Lower lobe of right lung (tissue), 2 donors: ENCODE measurements at regions not wholly inside any gene's neighbourhood (a gene's known extent, or its start where the extent isn't known, plus 50 kb on each side); places are given as distances from the start of the nearest gene placed in this dataset.

Experiments used
- ATAC-seq, 2 donors: fragments of 200-7000 bp; cut with Tn5 transposase; one replicate each; pipeline ENCODE4 v1.9.1; 2020 to 2022; ENCODE audit warnings: mild to moderate bottlenecking in 2 of 2, moderate library complexity in 2 of 2
- DNase-seq: peaks from one replicate; pipeline ENCODE4 v3.0.0-alpha.2; 2020
- H3K27ac ChIP-seq: fragments of 200-600 bp; one replicate; pipeline ENCODE4 v1.8.0; 2022
- H3K27me3 ChIP-seq: fragments of 200-600 bp; one replicate; pipeline ENCODE4 v1.8.0; 2022; ENCODE audit warnings: low read depth
- H3K36me3 ChIP-seq: fragments of 200-600 bp; one replicate; pipeline ENCODE4 v1.8.0; 2022; ENCODE audit warnings: mild to moderate bottlenecking
- H3K4me1 ChIP-seq: fragments of 200-600 bp; one replicate; pipeline ENCODE4 v1.8.0; 2022
- H3K4me3 ChIP-seq: fragments of 200-600 bp; one replicate; pipeline ENCODE4 v1.8.0; 2022; ENCODE audit warnings: mild to moderate bottlenecking
- H3K9me3 ChIP-seq: fragments of 200-600 bp; one replicate; pipeline ENCODE4 v1.8.0; 2022
- intact Hi-C: fragments of 100-400 bp; cut with DNase I; formaldehyde crosslinking; loops from one replicate; pipeline ENCODE4 v1.11.0; 2022
- TF ChIP-seq, protein P1 (sequence below): fragments of 200-600 bp; IDR thresholded peaks from one replicate; pipeline ENCODE4 v1.8.0; 2022; ENCODE audit warnings: antibody characterized with exemption, mild to moderate bottlenecking
- donor health status: DM: no; HTN: yes; CAD: no; lungs with severe emphysema.

DNA sequence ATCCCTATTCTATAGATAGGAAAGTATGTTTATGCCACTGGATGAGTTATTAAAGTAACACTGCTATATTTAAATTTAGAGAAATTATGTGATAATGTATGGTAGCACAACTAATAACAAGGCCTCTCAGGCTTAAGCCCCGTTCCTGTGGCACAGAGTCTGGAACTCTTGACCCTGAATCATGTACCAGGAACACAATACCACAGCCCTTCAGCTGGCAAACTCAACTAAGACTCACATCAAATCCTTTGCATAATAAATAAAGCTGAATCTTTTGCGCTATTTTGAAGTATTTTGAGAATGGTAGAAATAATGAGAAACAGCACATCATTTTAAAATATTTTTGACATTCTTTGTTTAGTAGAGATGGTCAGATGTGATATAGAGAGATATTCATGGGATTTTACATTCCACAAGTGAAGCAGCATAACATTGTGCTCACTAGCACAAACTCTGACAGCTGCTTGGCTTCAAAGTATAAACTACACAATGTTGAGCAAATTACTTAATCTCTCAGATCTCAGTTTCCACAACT, 478.4 kb upstream of the FAM241A start:
- intact Hi-C loops = no loop called here
- ATAC-seq (no peak), DNase-seq (no peak)
- Histone ChIP-seq H3K27me3 (no peaks in the 10 kb centered on the region), H3K36me3 (no peaks in the 10 kb centered on the region), H3K4me3 (no peak overlapping the region), H3K4me1 (no peaks in the 10 kb centered on the region), H3K9me3 (no peaks in the 10 kb centered on the region), H3K27ac (no peak overlapping the region)
- TF ChIP-seq, protein P1, sequence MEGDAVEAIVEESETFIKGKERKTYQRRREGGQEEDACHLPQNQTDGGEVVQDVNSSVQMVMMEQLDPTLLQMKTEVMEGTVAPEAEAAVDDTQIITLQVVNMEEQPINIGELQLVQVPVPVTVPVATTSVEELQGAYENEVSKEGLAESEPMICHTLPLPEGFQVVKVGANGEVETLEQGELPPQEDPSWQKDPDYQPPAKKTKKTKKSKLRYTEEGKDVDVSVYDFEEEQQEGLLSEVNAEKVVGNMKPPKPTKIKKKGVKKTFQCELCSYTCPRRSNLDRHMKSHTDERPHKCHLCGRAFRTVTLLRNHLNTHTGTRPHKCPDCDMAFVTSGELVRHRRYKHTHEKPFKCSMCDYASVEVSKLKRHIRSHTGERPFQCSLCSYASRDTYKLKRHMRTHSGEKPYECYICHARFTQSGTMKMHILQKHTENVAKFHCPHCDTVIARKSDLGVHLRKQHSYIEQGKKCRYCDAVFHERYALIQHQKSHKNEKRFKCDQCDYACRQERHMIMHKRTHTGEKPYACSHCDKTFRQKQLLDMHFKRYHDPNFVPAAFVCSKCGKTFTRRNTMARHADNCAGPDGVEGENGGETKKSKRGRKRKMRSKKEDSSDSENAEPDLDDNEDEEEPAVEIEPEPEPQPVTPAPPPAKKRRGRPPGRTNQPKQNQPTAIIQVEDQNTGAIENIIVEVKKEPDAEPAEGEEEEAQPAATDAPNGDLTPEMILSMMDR = no peak

DNA sequence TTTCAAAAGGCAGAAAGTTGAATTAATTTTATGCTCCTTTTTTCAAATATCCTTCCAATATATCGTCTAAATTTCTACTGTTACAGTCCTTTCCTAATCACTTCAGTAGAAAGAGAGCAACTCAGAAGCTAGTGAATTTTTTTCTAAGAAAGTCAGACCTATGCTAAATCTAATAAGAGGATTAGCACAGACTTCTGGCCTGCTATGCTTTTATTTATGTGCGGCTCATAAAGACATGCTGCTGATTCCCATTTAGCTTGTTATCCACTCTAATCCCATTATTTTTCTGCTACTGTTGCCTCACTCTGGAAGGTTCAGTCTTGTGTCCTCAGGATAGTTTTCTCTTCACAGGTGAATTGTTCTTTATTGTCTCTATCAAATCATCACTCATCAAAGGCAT, 473.5 kb upstream of the FAM241A start:
- no peaks in the 10 kb centered on the region for H3K4me1 ChIP-seq
- H3K36me3 ChIP-seq = no peaks in the 10 kb centered on the region
- TF ChIP-seq, protein P1 = no peak
- DNase-seq = no peak
- no peak overlapping the region for H3K4me3 ChIP-seq
- no peak overlapping the region for H3K27ac ChIP-seq
- no peaks in the 10 kb centered on the region for H3K9me3 ChIP-seq
- no peaks in the 10 kb centered on the region for H3K27me3 ChIP-seq
- ATAC-seq = no peak
- intact Hi-C loops = no loop called here

DNA sequence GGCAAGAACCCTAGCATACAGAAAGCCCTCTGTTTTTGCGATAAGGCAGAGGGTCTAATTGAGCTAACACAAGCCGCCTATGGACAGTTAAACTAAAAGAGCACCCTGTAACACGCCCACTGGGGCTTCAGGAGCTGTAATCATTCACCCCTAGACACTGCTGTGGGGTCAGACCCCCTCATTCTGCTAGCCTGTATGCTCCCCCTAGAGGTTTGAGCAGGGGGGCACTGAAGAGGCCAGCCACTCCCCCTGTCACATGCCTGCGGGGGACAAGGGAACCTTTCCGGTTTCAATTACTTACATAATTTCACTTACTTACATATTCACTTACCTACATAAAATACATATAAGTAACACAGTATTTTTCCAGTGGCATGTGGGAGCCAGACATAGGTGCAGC, 469.5 kb upstream of the FAM241A start:
- Histone ChIP-seq H3K36me3 (no peaks in the 10 kb centered on the region), H3K4me1 (no peaks in the 10 kb centered on the region), H3K27ac (no peak overlapping the region), H3K4me3 (no peak overlapping the region), H3K9me3 (no peaks in the 10 kb centered on the region), H3K27me3 (no peaks in the 10 kb centered on the region)
- DNase-seq (no peak), ATAC-seq (no peak)
- TF ChIP-seq, protein P1 = no peak
- intact Hi-C loops = no loop called here

DNA sequence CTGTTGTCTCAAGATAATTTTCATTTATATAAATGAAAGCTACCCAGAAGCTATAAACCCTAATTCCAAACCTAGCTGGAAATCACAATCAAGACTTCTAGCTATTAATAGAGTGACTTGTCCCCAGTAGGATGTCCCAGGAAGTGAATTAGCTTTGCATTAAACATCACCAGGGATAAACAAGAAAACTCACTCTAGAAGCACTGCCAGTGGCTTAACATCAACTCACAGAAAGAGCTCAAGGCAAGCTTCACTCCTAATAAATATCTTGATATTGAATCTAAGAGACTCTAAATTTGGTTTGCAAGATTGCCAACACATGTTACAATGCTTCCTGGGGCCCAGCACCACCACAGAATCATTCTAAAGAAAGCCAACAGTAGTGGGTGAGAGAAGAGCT, 468.7 kb upstream of the FAM241A start:
- no peak for ATAC-seq
- H3K27ac ChIP-seq = no peak overlapping the region
- H3K27me3 ChIP-seq = no peaks in the 10 kb centered on the region
- no peaks in the 10 kb centered on the region for H3K4me1 ChIP-seq
- intact Hi-C loops = no loop called here
- TF ChIP-seq, protein P1 = no peak
- H3K9me3 ChIP-seq = no peaks in the 10 kb centered on the region
- no peak overlapping the region for H3K4me3 ChIP-seq
- H3K36me3 ChIP-seq = no peaks in the 10 kb centered on the region
- no peak for DNase-seq

DNA sequence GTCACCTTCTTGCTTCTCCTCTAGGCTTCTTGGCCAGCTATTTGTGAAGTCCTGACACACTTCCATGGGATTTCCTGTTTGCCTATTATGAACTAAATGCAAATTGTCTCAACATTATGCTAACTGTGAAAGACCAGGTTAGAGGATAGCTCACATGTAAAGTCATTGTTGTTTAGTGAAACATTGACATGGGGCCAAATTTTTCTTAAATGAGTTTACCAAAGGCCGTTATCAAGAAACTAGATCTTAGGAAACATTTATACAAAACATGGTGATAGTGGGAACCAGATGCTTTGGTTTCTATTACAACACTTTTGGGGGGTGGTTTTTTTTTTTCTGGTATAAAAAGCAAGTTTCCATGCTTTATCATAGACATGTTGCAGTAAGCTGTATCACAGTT, 466.8 kb upstream of the FAM241A start:
- H3K4me1 ChIP-seq = no peaks in the 10 kb centered on the region
- TF ChIP-seq, protein P1 = no peak
- H3K4me3 ChIP-seq = no peak overlapping the region
- DNase-seq = no peak
- H3K27me3 ChIP-seq = no peaks in the 10 kb centered on the region
- no peaks in the 10 kb centered on the region for H3K36me3 ChIP-seq
- no peaks in the 10 kb centered on the region for H3K9me3 ChIP-seq
- no peak overlapping the region for H3K27ac ChIP-seq
- ATAC-seq = no peak
- intact Hi-C loops = no loop called here

DNA sequence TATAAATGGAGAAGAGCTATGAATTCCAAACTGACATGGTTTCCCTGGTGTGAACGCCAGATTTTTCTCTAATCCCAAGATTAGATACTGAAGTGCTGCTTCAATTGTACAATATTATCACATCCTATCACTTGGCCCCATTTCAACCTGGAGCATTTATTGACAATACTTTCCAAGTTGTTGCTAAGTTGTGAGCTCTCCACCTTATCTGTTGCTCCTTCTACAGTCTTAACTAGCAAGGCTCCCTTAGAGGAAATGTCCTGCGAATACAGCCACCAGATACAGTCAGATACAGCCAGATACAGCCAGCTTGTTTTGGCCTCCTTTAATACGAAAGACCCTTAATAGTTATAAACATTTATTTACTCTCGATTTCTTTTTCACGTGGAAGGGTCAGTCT, 466.3 kb upstream of the FAM241A start:
- Histone ChIP-seq H3K4me3 (no peak overlapping the region), H3K36me3 (no peaks in the 10 kb centered on the region), H3K27ac (no peak overlapping the region), H3K27me3 (no peaks in the 10 kb centered on the region), H3K4me1 (no peaks in the 10 kb centered on the region), H3K9me3 (no peaks in the 10 kb centered on the region)
- ATAC-seq (no peak), DNase-seq (no peak)
- TF ChIP-seq, protein P1 = no peak
- intact Hi-C loops = no loop called here
